Panc1 (cell line): ENCODE measurements at regions not wholly inside any gene's neighbourhood (a gene's known extent, or its start where the extent isn't known, plus 50 kb on each side); places are given as distances from the start of the nearest gene placed in this dataset.

ENCODE experiments used
- ATAC-seq: fragments of 200-7000 bp; cut with Tn5 transposase; 2 replicates; pipeline ENCODE4 v1.9.1; 2020; ENCODE audit warnings: mild to moderate bottlenecking, moderate library complexity
- BruUV-seq: library from RNA; stranded (reverse); fragments of 400-500 nt; replicated peaks from 2 replicates; lab custom pipeline; 2021; lab: Mats Ljungman, UMichigan
- CTCF ChIA-PET: fragments of 300-600 bp; sonication (Branson Sonifier 250); formaldehyde crosslinking; loops from one replicate; lab custom pipeline; 2022; ENCODE audit warnings: antibody characterized with exemption; lab: Charles Lee
- POLR2A ChIA-PET: fragments of 300-600 bp; sonication (Branson Sonifier 250); formaldehyde crosslinking; loops from one replicate; lab custom pipeline; 2022; ENCODE audit warnings: antibody characterized with exemption; lab: Charles Lee
- DNase-seq: peaks from one replicate; pipeline ENCODE4 v3.0.0-alpha.2; 2010; ENCODE audit warnings: low read depth, low spot score
- H3K27ac ChIP-seq: 2 replicates; pipeline ENCODE4 v1.5.1; 2011; ENCODE audit warnings: mild to moderate bottlenecking, low read length, inconsistent platforms
- H3K27me3 ChIP-seq: fragments of 200-500 bp; sonication (Bioruptor generic); 2 replicates; pipeline ENCODE4 v1.6.0; 2014; ENCODE audit warnings: low read length, inconsistent platforms; ENCODE audit not compliant: control insufficient read depth, insufficient read depth
- H3K36me3 ChIP-seq: fragments of 200-500 bp; sonication (Bioruptor generic); 2 replicates; pipeline ENCODE4 v1.5.1; 2014; ENCODE audit warnings: inconsistent platforms, mild to moderate bottlenecking, low read length, moderate library complexity; ENCODE audit not compliant: control insufficient read depth, insufficient read depth
- H3K4me1 ChIP-seq: 2 replicates; pipeline ENCODE4 v1.5.1; 2011; ENCODE audit warnings: inconsistent platforms, mild to moderate bottlenecking, low read length, moderate library complexity; ENCODE audit not compliant: control insufficient read depth, insufficient read depth
- H3K4me3 ChIP-seq, 2 experiments: 2 replicates each; pipeline ENCODE4 v1.5.1; 2011 to 2012; ENCODE audit warnings: low read depth in 2 of 2, low read length in 2 of 2, mild to moderate bottlenecking in 2 of 2, inconsistent platforms in 1 of 2, moderate library complexity in 1 of 2
- H3K9me3 ChIP-seq: fragments of 200-500 bp; sonication (Bioruptor generic); 2 replicates; pipeline ENCODE4 v1.5.1; 2014; ENCODE audit warnings: low read depth, mild to moderate bottlenecking, inconsistent platforms, low read length, moderate library complexity; ENCODE audit not compliant: control insufficient read depth, insufficient read depth
- POLR2AphosphoS5 ChIP-seq: IDR thresholded peaks from 2 replicates; pipeline ENCODE4 v1.6.1; 2012; ENCODE audit warnings: mild to moderate bottlenecking, low read depth, low read length, moderate library complexity
- SIN3A ChIP-seq: IDR thresholded peaks from 2 replicates; pipeline ENCODE4 v1.6.1; 2012; ENCODE audit warnings: low read depth, mild to moderate bottlenecking, low read length, moderate library complexity, borderline replicate concordance; ENCODE audit not compliant: insufficient read depth
- TCF7L2 ChIP-seq: IDR thresholded peaks from 2 replicates; pipeline ENCODE4 v1.6.1; 2011; ENCODE audit warnings: mild to moderate bottlenecking, low read depth, low read length, inconsistent platforms
- in situ Hi-C: cut with HindIII; loops from 2 replicates; pipeline ENCODE4 v1.10.0; 2016; ENCODE audit warnings: low sequenced_read_pairs, low pct_unique_long_range_greater_than_20kb
- intact Hi-C: fragments of 100-400 bp; cut with micrococcal nuclease; formaldehyde crosslinking; loops from one replicate; pipeline ENCODE4 v1.10.0; 2022; ENCODE audit not compliant: unreplicated experiment
- TF ChIP-seq, protein P1 (sequence below): fragments of 450-650 bp; IDR thresholded peaks from 2 replicates; pipeline ENCODE4 v1.5.1; 2017; ENCODE audit warnings: mild to moderate bottlenecking
- TF ChIP-seq, protein P2 (sequence below), 2 experiments: IDR thresholded peaks; 2 replicates each; pipeline ENCODE4 v1.6.1; 2011 to 2012; ENCODE audit warnings: low read depth in 2 of 2, control low read depth in 1 of 2, low read length in 1 of 2, mild to moderate bottlenecking in 1 of 2, moderate library complexity in 1 of 2; ENCODE audit not compliant: insufficient read depth in 1 of 2

DNA sequence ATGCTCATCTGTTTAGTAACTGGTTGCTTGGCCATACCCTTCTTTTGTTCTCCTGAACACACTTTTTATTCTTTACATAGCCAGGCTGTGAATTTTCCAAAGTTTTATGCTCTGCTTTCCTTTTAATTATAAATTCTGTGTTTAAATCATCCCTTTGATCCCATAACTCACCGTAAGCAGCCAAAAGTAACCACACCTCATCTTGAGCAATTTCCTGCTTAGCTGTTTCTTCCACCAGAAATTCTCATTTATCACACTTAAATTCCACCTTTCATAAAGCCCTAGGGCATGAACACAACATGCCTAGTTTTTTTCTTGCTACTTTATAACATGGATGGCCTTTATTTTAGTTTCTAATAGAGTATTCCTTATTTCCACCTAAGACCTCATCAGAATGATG is 510.7 kb downstream of the C12orf50 start:
- in situ Hi-C loops, result no loop called here

GRCh38 chr12:87518036-87518435 is 511.2 kb downstream of the C12orf50 start:
- Histone ChIP-seq H3K27me3 (no peaks in the 10 kb centered on the region), H3K4me3 (no peak overlapping the region), H3K4me1 (no peaks in the 10 kb centered on the region), H3K27ac (no peak overlapping the region), H3K36me3 (no peaks in the 10 kb centered on the region), H3K9me3 (no peaks in the 10 kb centered on the region)
- no peak for DNase-seq
- in situ Hi-C loops (no loop called here), intact Hi-C loops (no loop called here)
- ChIA-PET POLR2A (no interaction called here), CTCF (no interaction called here)
- TF ChIP-seq SIN3A, result no peak
- TF ChIP-seq, protein P1, sequence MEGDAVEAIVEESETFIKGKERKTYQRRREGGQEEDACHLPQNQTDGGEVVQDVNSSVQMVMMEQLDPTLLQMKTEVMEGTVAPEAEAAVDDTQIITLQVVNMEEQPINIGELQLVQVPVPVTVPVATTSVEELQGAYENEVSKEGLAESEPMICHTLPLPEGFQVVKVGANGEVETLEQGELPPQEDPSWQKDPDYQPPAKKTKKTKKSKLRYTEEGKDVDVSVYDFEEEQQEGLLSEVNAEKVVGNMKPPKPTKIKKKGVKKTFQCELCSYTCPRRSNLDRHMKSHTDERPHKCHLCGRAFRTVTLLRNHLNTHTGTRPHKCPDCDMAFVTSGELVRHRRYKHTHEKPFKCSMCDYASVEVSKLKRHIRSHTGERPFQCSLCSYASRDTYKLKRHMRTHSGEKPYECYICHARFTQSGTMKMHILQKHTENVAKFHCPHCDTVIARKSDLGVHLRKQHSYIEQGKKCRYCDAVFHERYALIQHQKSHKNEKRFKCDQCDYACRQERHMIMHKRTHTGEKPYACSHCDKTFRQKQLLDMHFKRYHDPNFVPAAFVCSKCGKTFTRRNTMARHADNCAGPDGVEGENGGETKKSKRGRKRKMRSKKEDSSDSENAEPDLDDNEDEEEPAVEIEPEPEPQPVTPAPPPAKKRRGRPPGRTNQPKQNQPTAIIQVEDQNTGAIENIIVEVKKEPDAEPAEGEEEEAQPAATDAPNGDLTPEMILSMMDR, result no peak
- no peak for TF ChIP-seq TCF7L2
- TF ChIP-seq, protein P2, sequence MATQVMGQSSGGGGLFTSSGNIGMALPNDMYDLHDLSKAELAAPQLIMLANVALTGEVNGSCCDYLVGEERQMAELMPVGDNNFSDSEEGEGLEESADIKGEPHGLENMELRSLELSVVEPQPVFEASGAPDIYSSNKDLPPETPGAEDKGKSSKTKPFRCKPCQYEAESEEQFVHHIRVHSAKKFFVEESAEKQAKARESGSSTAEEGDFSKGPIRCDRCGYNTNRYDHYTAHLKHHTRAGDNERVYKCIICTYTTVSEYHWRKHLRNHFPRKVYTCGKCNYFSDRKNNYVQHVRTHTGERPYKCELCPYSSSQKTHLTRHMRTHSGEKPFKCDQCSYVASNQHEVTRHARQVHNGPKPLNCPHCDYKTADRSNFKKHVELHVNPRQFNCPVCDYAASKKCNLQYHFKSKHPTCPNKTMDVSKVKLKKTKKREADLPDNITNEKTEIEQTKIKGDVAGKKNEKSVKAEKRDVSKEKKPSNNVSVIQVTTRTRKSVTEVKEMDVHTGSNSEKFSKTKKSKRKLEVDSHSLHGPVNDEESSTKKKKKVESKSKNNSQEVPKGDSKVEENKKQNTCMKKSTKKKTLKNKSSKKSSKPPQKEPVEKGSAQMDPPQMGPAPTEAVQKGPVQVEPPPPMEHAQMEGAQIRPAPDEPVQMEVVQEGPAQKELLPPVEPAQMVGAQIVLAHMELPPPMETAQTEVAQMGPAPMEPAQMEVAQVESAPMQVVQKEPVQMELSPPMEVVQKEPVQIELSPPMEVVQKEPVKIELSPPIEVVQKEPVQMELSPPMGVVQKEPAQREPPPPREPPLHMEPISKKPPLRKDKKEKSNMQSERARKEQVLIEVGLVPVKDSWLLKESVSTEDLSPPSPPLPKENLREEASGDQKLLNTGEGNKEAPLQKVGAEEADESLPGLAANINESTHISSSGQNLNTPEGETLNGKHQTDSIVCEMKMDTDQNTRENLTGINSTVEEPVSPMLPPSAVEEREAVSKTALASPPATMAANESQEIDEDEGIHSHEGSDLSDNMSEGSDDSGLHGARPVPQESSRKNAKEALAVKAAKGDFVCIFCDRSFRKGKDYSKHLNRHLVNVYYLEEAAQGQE (IDR thresholded peaks at IDR 0.05; ENCODE audit: insufficient read depth in 1 of 2, low read depth in 2 of 2, low read length in 1 of 2), result no peak
- no peak for TF ChIP-seq POLR2AphosphoS5
- no peak for ATAC-seq
- no TSS peak for BruUV-seq

More for the DNA sequence above, 510.7 kb downstream of the C12orf50 start:
- Histone ChIP-seq H3K27me3 (no peaks in the 10 kb centered on the region), H3K4me1 (no peaks in the 10 kb centered on the region), H3K27ac (no peak overlapping the region), H3K36me3 (no peaks in the 10 kb centered on the region), H3K4me3 (no peak overlapping the region), H3K9me3 (no peaks in the 10 kb centered on the region)
- CTCF ChIA-PET, result no interaction called here
- ATAC-seq, result no peak
- DNase-seq, result no peak
- intact Hi-C loops, result no loop called here
- BruUV-seq, result no TSS peak
- POLR2A ChIA-PET, result no interaction called here
- TF ChIP-seq, protein P1, result no peak
- no peak for TF ChIP-seq TCF7L2
